Endodermal cell (in vitro differentiated cells): ENCODE measurements at regions not wholly inside any gene's neighbourhood (a gene's known extent, or its start where the extent isn't known, plus 50 kb on each side); places are given as distances from the start of the nearest gene placed in this dataset.
A peak's percentile ranks its signal among the peaks of the same experiment; 100 is the strongest.

ENCODE experiments used
- DNase-seq: peaks from one replicate; pipeline ENCODE4 v3.0.0-alpha.2; 2017
- H3K27ac ChIP-seq: 2 replicates; pipeline ENCODE4 v1.5.1; 2013; ENCODE audit warnings: mild to moderate bottlenecking, low read depth, low read length, moderate library complexity
- H3K27me3 ChIP-seq: 2 replicates; pipeline ENCODE4 v1.6.1; 2013; ENCODE audit warnings: mild to moderate bottlenecking, low read length, moderate library complexity; ENCODE audit not compliant: insufficient read depth, control insufficient read depth, poor library complexity, severe bottlenecking
- H3K36me3 ChIP-seq: 2 replicates; pipeline ENCODE4 v1.7.0; 2013; ENCODE audit warnings: mild to moderate bottlenecking, low read length, moderate library complexity; ENCODE audit not compliant: control insufficient read depth, insufficient read depth
- H3K4me1 ChIP-seq: one replicate; pipeline ENCODE4 v1.7.0; 2013; ENCODE audit warnings: low read length; ENCODE audit not compliant: control insufficient read depth, insufficient read depth
- H3K4me3 ChIP-seq: 2 replicates; pipeline ENCODE4 v1.5.1; 2013; ENCODE audit warnings: mild to moderate bottlenecking, low read length, moderate library complexity
- H3K9ac ChIP-seq: 2 replicates; pipeline ENCODE4 v1.6.1; 2013; ENCODE audit warnings: mild to moderate bottlenecking, low read length, moderate library complexity; ENCODE audit not compliant: poor library complexity, severe bottlenecking; ENCODE audit errors: extremely low read depth
- H3K9me3 ChIP-seq: 2 replicates; pipeline ENCODE4 v1.6.1; 2013; ENCODE audit warnings: mild to moderate bottlenecking, low read length, moderate library complexity; ENCODE audit not compliant: control insufficient read depth
- H3K27ac Mint-ChIP-seq: 2 replicates; pipeline ENCODE4 v1.8.0; 2020; ENCODE audit warnings: mixed read lengths
- H3K27me3 Mint-ChIP-seq: 2 replicates; pipeline ENCODE4 v1.8.0; 2021; ENCODE audit warnings: mild to moderate bottlenecking, mixed read lengths; ENCODE audit not compliant: insufficient read depth
- H3K36me3 Mint-ChIP-seq: 2 replicates; pipeline ENCODE4 v1.8.0; 2020; ENCODE audit warnings: low read depth, mixed read lengths
- H3K4me1 Mint-ChIP-seq: 2 replicates; pipeline ENCODE4 v1.8.0; 2020; ENCODE audit warnings: mixed read lengths
- H3K4me3 Mint-ChIP-seq: 2 replicates; pipeline ENCODE4 v1.8.0; 2020; ENCODE audit warnings: mild to moderate bottlenecking, moderate library complexity, mixed read lengths
- H3K9me3 Mint-ChIP-seq: 2 replicates; pipeline ENCODE4 v1.8.0; 2020; ENCODE audit warnings: mild to moderate bottlenecking, mixed read lengths
- CTCF ChIP-seq: fragments of 200-600 bp; sonication (generic); conservative IDR thresholded peaks from 2 replicates; pipeline ENCODE4 v1.5.0; 2021; ENCODE audit warnings: antibody characterized with exemption, mild to moderate bottlenecking
- WGBS, 2 experiments: methylation state at CpG; one replicate each; pipeline versions ENCODE4 v1.1.5 to v1.1.7; 2013; ENCODE audit warnings: missing lambda C conversion rate in 2 of 2, mixed read lengths in 1 of 2; ENCODE audit not compliant: insufficient coverage in 1 of 2, insufficient read length in 1 of 2; 5-methylcytosine and 5-hydroxymethylcytosine counted together

- no peak for DNase-seq
- WGBS, 2 experiments: 92 to 93% methylated on average over 2 to 3 of the region's 3 CpGs
- H3K36me3 ChIP-seq: no peaks in the 10 kb centered on the region
- H3K27me3 Mint-ChIP-seq: no peaks in the 10 kb centered on the region
- H3K4me3 ChIP-seq: no peak overlapping the region
- no peak for TF ChIP-seq CTCF
- H3K9me3 Mint-ChIP-seq: peaks cover 11% of the 10 kb centered on the region
- H3K4me1 ChIP-seq: no peaks in the 10 kb centered on the region
- no peaks in the 10 kb centered on the region for H3K27me3 ChIP-seq
- no peak overlapping the region for H3K9ac ChIP-seq
- H3K27ac Mint-ChIP-seq: no peak overlapping the region
- H3K4me1 Mint-ChIP-seq: no peaks in the 10 kb centered on the region
- H3K4me3 Mint-ChIP-seq: no peak overlapping the region
- H3K9me3 ChIP-seq: peaks cover 5% of the 10 kb centered on the region
- no peak overlapping the region for H3K27ac ChIP-seq
- no peaks in the 10 kb centered on the region for H3K36me3 Mint-ChIP-seq
These were observed 715.1 kb downstream of the SLITRK1 start for GRCh38 chr13:83167203-83167602.

DNA sequence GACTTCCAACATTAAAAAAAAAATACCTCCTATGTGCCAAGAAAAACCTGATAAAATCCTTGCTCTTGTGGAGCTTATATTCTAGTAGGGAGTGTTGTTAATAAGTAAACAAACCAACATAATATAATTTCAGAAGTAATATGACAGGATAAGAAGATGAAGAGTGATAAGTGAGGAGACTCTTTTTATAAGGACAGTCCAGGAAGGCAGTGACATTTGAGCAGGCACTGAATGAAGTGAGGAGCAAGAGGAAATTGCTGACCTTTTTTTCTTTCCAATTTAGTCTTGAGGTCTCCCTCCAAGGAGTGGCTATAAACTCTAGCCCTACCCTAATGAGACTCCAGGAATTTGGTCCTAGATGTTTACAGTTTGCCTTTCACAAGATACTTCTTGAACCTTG is 715.7 kb downstream of the SLITRK1 start:
- Mint-ChIP-seq H3K27me3 (no peaks in the 10 kb centered on the region), H3K4me3 (no peak overlapping the region), H3K9me3 (peaks cover 8% of the 10 kb centered on the region), H3K27ac (no peak overlapping the region), H3K36me3 (no peaks in the 10 kb centered on the region), H3K4me1 (no peaks in the 10 kb centered on the region)
- H3K9ac ChIP-seq: no peak overlapping the region
- no peak overlapping the region for H3K27ac ChIP-seq
- no peaks in the 10 kb centered on the region for H3K36me3 ChIP-seq
- H3K4me3 ChIP-seq: no peak overlapping the region
- no peak for TF ChIP-seq CTCF
- no peak for DNase-seq
- H3K4me1 ChIP-seq: no peaks in the 10 kb centered on the region
- no peaks in the 10 kb centered on the region for H3K27me3 ChIP-seq
- H3K9me3 ChIP-seq: peaks cover 5% of the 10 kb centered on the region

DNA sequence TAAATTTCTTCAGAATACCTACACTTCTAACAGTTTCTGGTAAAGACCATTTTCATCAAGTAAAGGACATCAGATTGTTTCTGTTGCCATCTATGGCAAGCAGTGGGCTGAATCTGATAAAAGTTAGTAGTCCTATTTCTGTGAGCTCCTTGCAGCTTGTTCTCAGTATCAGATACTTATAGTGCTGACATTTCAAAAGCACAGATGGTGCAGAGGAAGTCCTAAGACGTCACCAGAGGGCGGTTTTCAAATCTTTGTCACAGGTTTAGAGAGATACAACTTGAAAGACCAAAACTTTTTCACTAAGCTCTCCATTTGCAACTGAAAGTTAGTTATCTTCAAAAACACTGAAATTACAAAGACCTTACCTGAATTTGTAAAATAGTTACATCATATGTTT is 719.8 kb downstream of the SLITRK1 start:
- Mint-ChIP-seq H3K4me3 (no peak overlapping the region), H3K9me3 (no peaks in the 10 kb centered on the region), H3K27ac (no peak overlapping the region), H3K4me1 (no peaks in the 10 kb centered on the region), H3K36me3 (no peaks in the 10 kb centered on the region), H3K27me3 (no peaks in the 10 kb centered on the region)
- Histone ChIP-seq H3K9me3 (no peaks in the 10 kb centered on the region), H3K27me3 (no peaks in the 10 kb centered on the region), H3K27ac (no peak overlapping the region), H3K4me3 (no peak overlapping the region), H3K36me3 (no peaks in the 10 kb centered on the region), H3K9ac (no peak overlapping the region), H3K4me1 (no peaks in the 10 kb centered on the region)
- 58 to 82% methylated on average over 2 of the region's 2 CpGs for WGBS, 2 experiments
- DNase-seq: peak; percentile 44
- peak; percentile 33 for TF ChIP-seq CTCF
